ENCODE measurements at regions not wholly inside any gene's neighbourhood (a gene's known extent, or its start where the extent isn't known, plus 50 kb on each side); places are given as distances from the start of the nearest gene placed in this dataset.
"Not testable (repeated sequence)": the region's sequence is repeated elsewhere in the genome, so short reads cannot be mapped to it uniquely, and the experiment has no call there.

- DNase-seq, result no peak
These were observed 168.7 kb upstream of the RASGRP1 start for GRCh38 chr15:38733331-38733730.

- DNase-seq, result no peak
These were observed 175.6 kb upstream of the RASGRP1 start for GRCh38 chr15:38740206-38740605.

GRCh38 chr15:38743147-38743546, 178.5 kb upstream of the RASGRP1 start:
- DNase-seq, result no peak

- DNase-seq, result no peak
These were observed 180.5 kb upstream of the RASGRP1 start for GRCh38 chr15:38745126-38745525.

GRCh38 chr15:38745626-38746025, 181.0 kb upstream of the RASGRP1 start:
- no peak for DNase-seq

GRCh38 chr15:38746211-38746610, 181.6 kb upstream of the RASGRP1 start:
- DNase-seq, result no peak

- DNase-seq, result no peak
These were observed 184.1 kb upstream of the RASGRP1 start for GRCh38 chr15:38748710-38749109.

- no peak for DNase-seq
These were observed 186.2 kb upstream of the RASGRP1 start for GRCh38 chr15:38750786-38751185.

- no peak for DNase-seq
These were observed 191.1 kb upstream of the RASGRP1 start for GRCh38 chr15:38755718-38756117.

- DNase-seq, result no peak
These were observed 191.8 kb upstream of the RASGRP1 start for GRCh38 chr15:38756441-38756840.

- DNase-seq, result no peak
These were observed 193.4 kb upstream of the RASGRP1 start for GRCh38 chr15:38758043-38758442.

GRCh38 chr15:38761681-38762080, 197.1 kb upstream of the RASGRP1 start:
- DNase-seq, result no peak

- peak in 1 of 56 donors; percentile 2 for DNase-seq
These were observed 204.4 kb upstream of the RASGRP1 start for GRCh38 chr15:38768970-38769369.

GRCh38 chr15:38769492-38769891, 204.9 kb upstream of the RASGRP1 start:
- DNase-seq, result no peak

- not testable (repeated sequence) for DNase-seq
These were observed 209.5 kb upstream of the RASGRP1 start for GRCh38 chr15:38774076-38774475.

- DNase-seq, result no peak
These were observed 216.6 kb upstream of the RASGRP1 start for GRCh38 chr15:38781196-38781595.

- no peak for DNase-seq
These were observed 217.5 kb upstream of the RASGRP1 start for GRCh38 chr15:38782156-38782555.

- no peak for DNase-seq
These were observed 224.3 kb upstream of the RASGRP1 start for GRCh38 chr15:38788918-38789317.

GRCh38 chr15:38789566-38789965, 225.0 kb upstream of the RASGRP1 start:
- no peak for DNase-seq

- DNase-seq, result no peak
These were observed 228.7 kb upstream of the RASGRP1 start for GRCh38 chr15:38793206-38793810.

GRCh38 chr15:38795471-38796245, 231.0 kb upstream of the RASGRP1 start:
- DNase-seq, result no peak

GRCh38 chr15:38796589-38796988, 232.0 kb upstream of the RASGRP1 start:
- no peak for DNase-seq

GRCh38 chr15:38797506-38797905, 232.9 kb upstream of the RASGRP1 start:
- not testable (repeated sequence) for DNase-seq
